OCI-LY7 (cell line): ENCODE measurements at regions not wholly inside any gene's neighbourhood (a gene's known extent, or its start where the extent isn't known, plus 50 kb on each side); places are given as distances from the start of the nearest gene placed in this dataset.

Experiments used
- EZH2phosphoT487 ChIP-seq: fragments of 200-600 bp; sonication (generic); IDR thresholded peaks from 2 replicates; pipeline ENCODE4 v1.6.1; 2018; ENCODE audit warnings: low read depth, borderline replicate concordance, mild to moderate bottlenecking, mixed run types, antibody characterized with exemption, low read length, moderate library complexity, mixed read lengths
- TF ChIP-seq, protein P1 (sequence below): fragments of 200-600 bp; sonication (generic); conservative IDR thresholded peaks from 2 replicates; pipeline ENCODE4 v1.5.1; 2014; ENCODE audit warnings: mild to moderate bottlenecking, antibody characterized with exemption, low read length, moderate library complexity, mixed read lengths

DNA sequence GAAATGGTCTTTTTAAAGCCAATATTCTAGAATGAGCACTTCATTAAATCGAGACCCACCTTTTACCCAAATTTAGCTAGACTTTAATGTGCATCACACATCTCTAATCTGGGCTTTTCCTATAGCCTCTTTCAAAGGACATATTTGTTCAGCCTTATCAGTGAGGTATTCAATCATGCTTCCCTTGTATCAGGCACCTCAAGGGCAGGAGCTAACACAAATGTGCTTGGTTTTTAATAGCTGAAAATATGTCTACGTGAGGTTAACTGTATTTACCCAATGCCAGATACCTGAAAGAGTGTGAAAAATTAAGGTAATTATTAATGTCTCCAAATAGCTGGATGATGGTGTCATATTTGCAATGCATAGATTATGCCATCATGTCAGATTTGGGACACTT is 203.9 kb downstream of the SNX10 start:
- TF ChIP-seq, protein P1, sequence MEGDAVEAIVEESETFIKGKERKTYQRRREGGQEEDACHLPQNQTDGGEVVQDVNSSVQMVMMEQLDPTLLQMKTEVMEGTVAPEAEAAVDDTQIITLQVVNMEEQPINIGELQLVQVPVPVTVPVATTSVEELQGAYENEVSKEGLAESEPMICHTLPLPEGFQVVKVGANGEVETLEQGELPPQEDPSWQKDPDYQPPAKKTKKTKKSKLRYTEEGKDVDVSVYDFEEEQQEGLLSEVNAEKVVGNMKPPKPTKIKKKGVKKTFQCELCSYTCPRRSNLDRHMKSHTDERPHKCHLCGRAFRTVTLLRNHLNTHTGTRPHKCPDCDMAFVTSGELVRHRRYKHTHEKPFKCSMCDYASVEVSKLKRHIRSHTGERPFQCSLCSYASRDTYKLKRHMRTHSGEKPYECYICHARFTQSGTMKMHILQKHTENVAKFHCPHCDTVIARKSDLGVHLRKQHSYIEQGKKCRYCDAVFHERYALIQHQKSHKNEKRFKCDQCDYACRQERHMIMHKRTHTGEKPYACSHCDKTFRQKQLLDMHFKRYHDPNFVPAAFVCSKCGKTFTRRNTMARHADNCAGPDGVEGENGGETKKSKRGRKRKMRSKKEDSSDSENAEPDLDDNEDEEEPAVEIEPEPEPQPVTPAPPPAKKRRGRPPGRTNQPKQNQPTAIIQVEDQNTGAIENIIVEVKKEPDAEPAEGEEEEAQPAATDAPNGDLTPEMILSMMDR = no peak
- TF ChIP-seq EZH2phosphoT487 = no peak
